B cell (primary cell): ENCODE measurements at regions not wholly inside any gene's neighbourhood (a gene's known extent, or its start where the extent isn't known, plus 50 kb on each side); places are given as distances from the start of the nearest gene placed in this dataset.
"Not testable (repeated sequence)": the region's sequence is repeated elsewhere in the genome, so short reads cannot be mapped to it uniquely, and the experiment has no call there.

ENCODE experiments used
- ATAC-seq: fragments of 200-7000 bp; cut with Tn5 transposase; one replicate; pipeline ENCODE4 v1.10.0; 2021; ENCODE audit warnings: low read depth, mild to moderate bottlenecking, moderate number of reproducible peaks, moderate library complexity
- CTCF ChIA-PET: fragments of 350-600 bp; sonication (Branson Sonifier 250); formaldehyde crosslinking; loops from one replicate; lab custom pipeline; 2021; ENCODE audit warnings: antibody characterized with exemption, inconsistent platforms; lab: Charles Lee
- POLR2A ChIA-PET: fragments of 350-600 bp; sonication (Branson Sonifier 250); formaldehyde crosslinking; loops from one replicate; lab custom pipeline; 2021; ENCODE audit warnings: antibody characterized with exemption; lab: Charles Lee
- DNase-seq: peaks from one replicate; pipeline ENCODE4 v3.0.0; 2013
- H2AFZ ChIP-seq: 2 replicates; pipeline ENCODE4 v1.6.1; 2012; ENCODE audit warnings: mild to moderate bottlenecking, low read depth, low read length; ENCODE audit not compliant: insufficient read depth, poor library complexity, severe bottlenecking
- H3K27ac ChIP-seq, 2 donors: 1 replicate in 1 of 2; 2 replicates in 1 of 2; pipeline ENCODE4 v1.5.1; 2012 to 2013; ENCODE audit warnings: low read length in 2 of 2, mild to moderate bottlenecking in 2 of 2, moderate library complexity in 1 of 2
- H3K27me3 ChIP-seq, 4 experiments: fragments of 200-600 bp in 1 of 4; sonication (generic) in 1 of 4; replicated peaks in 1 of 4; 1 replicate in 2 of 4; 2 replicates in 2 of 4; pipeline versions ENCODE4 v1.6.1 to v1.7.0; 2013 to 2016; ENCODE audit warnings: low read length in 3 of 4, mild to moderate bottlenecking in 2 of 4, mixed read lengths in 1 of 4, moderate library complexity in 1 of 4; ENCODE audit not compliant: insufficient read depth in 4 of 4, control insufficient read depth in 3 of 4; ENCODE audit errors: control extremely low read depth in 1 of 4
- H3K36me3 ChIP-seq, 2 experiments: replicated peaks in 1 of 2; 1 replicate in 1 of 2; 2 replicates in 1 of 2; pipeline versions ENCODE4 v1.6.1 to v1.7.1; 2013; ENCODE audit warnings: low read length in 1 of 2; ENCODE audit not compliant: insufficient read depth in 2 of 2, control insufficient read depth in 1 of 2; ENCODE audit errors: control extremely low read depth in 1 of 2, extremely low read depth in 1 of 2
- H3K4me1 ChIP-seq, 2 donors: fragments of 200-600 bp in 1 of 2; sonication (generic) in 1 of 2; 1 replicate in 1 of 2; 2 replicates in 1 of 2; pipeline versions ENCODE4 v1.5.1 to v1.6.1; 2013 to 2017; ENCODE audit warnings: low read length in 2 of 2; ENCODE audit not compliant: control insufficient read depth in 2 of 2, insufficient read depth in 2 of 2
- H3K4me2 ChIP-seq: replicated peaks from 2 replicates; pipeline ENCODE3; 2012; ENCODE audit warnings: mild to moderate bottlenecking, low read depth, low read length; ENCODE audit not compliant: poor library complexity, severe bottlenecking
- H3K4me3 ChIP-seq, 5 experiments: fragments of 200-600 bp in 1 of 5; sonication (generic) in 1 of 5; 1 replicate in 3 of 5; 2 replicates in 2 of 5; pipeline versions ENCODE4 v1.5.1 to v1.7.0; 2011 to 2016; ENCODE audit warnings: low read length in 4 of 5, mild to moderate bottlenecking in 4 of 5, low read depth in 2 of 5, control low read depth in 1 of 5, moderate library complexity in 1 of 5; ENCODE audit not compliant: insufficient read depth in 1 of 5; ENCODE audit errors: control extremely low read depth in 1 of 5, extremely low read depth in 1 of 5
- H3K79me2 ChIP-seq: fragments of 200-600 bp; sonication (generic); one replicate; pipeline ENCODE4 v1.6.0; 2016; ENCODE audit warnings: low read length; ENCODE audit not compliant: control insufficient read depth, insufficient read depth
- H3K9ac ChIP-seq: fragments of 200-600 bp; sonication (generic); 2 replicates; pipeline ENCODE4 v1.6.1; 2017; ENCODE audit warnings: mild to moderate bottlenecking, low read length, moderate library complexity
- H3K9me3 ChIP-seq, 3 donors: one replicate each; pipeline versions ENCODE4 v1.6.1 to v1.7.1; 2013; ENCODE audit warnings: low read length in 2 of 3; ENCODE audit not compliant: control insufficient read depth in 2 of 3, insufficient read depth in 1 of 3; ENCODE audit errors: control extremely low read depth in 1 of 3
- H4K20me1 ChIP-seq: 2 replicates; pipeline ENCODE4 v1.6.0; 2012; ENCODE audit warnings: mild to moderate bottlenecking, low read length; ENCODE audit not compliant: insufficient read depth, control insufficient read depth, poor library complexity, severe bottlenecking
- H3K27ac Mint-ChIP-seq: one replicate; pipeline ENCODE4 v1.8.0; 2021; ENCODE audit warnings: mixed read lengths
- H3K27me3 Mint-ChIP-seq: one replicate; pipeline ENCODE4 v1.8.0; 2021; ENCODE audit warnings: mixed read lengths
- H3K4me1 Mint-ChIP-seq: one replicate; pipeline ENCODE4 v1.8.0; 2021; ENCODE audit warnings: mixed read lengths
- H3K4me3 Mint-ChIP-seq: one replicate; pipeline ENCODE4 v1.8.0; 2021; ENCODE audit warnings: mixed read lengths
- H3K9me3 Mint-ChIP-seq: one replicate; pipeline ENCODE4 v1.8.0; 2022; ENCODE audit warnings: mixed read lengths; ENCODE audit not compliant: insufficient read depth
- EZH2 ChIP-seq: IDR thresholded peaks from 2 replicates; pipeline ENCODE4 v1.6.1; 2012; ENCODE audit warnings: borderline replicate concordance, low read depth, mild to moderate bottlenecking, moderate library complexity, low read length; ENCODE audit not compliant: insufficient read depth, poor library complexity, severe bottlenecking
- WGBS: methylation state at CpG from one replicate; pipeline ENCODE4 v1.1.5; 2013; ENCODE audit warnings: missing lambda C conversion rate; ENCODE audit not compliant: insufficient coverage; 5-methylcytosine and 5-hydroxymethylcytosine counted together
- intact Hi-C: fragments of 100-400 bp; cut with micrococcal nuclease; formaldehyde crosslinking; loops from one replicate; pipeline ENCODE4 v1.10.0; 2022
- TF ChIP-seq, protein P1 (sequence below): fragments of 200-600 bp; IDR thresholded peaks from one replicate; pipeline ENCODE4 v1.8.0; 2022; ENCODE audit warnings: antibody characterized with exemption, mild to moderate bottlenecking

DNA sequence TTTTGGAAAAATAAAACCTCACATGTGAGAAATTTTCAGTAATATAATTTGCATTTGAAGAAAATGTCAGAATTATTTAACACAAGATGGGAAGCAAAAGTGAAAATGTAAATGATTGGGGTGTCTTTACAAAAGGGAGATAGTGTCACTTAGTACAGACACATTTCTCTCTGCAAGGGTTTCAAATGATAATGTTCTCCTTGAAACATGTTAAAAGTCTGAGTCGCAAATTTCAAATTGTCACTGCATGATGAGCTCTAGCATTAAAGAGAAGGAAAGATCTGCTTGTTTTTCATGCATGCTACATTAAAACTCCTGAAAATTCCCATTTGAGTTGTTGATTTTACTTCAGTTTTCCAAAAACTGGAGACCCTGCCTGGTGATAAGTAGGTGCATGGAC lies 122.0 kb upstream of the LDB2 start:
- Histone ChIP-seq H3K4me3 (no peak overlapping the region), H3K27me3 (no peaks in the 10 kb centered on the region), H3K79me2 (no peaks in the 10 kb centered on the region), H3K4me1 (no peaks in the 10 kb centered on the region), H3K4me2 (no peak overlapping the region), H3K27ac (no peak overlapping the region), H3K36me3 (no peaks in the 10 kb centered on the region), H4K20me1 (no peaks in the 10 kb centered on the region), H3K9ac (no peak overlapping the region), H3K9me3 (no peaks in the 10 kb centered on the region), H2AFZ (no peak overlapping the region)
- Mint-ChIP-seq H3K4me1 (no peaks in the 10 kb centered on the region), H3K9me3 (no peaks in the 10 kb centered on the region), H3K27ac (no peak overlapping the region), H3K27me3 (no peaks in the 10 kb centered on the region), H3K4me3 (no peak overlapping the region)
- POLR2A ChIA-PET: no interaction called here
- no peak for ATAC-seq
- intact Hi-C loops: no loop called here
- TF ChIP-seq, protein P1, sequence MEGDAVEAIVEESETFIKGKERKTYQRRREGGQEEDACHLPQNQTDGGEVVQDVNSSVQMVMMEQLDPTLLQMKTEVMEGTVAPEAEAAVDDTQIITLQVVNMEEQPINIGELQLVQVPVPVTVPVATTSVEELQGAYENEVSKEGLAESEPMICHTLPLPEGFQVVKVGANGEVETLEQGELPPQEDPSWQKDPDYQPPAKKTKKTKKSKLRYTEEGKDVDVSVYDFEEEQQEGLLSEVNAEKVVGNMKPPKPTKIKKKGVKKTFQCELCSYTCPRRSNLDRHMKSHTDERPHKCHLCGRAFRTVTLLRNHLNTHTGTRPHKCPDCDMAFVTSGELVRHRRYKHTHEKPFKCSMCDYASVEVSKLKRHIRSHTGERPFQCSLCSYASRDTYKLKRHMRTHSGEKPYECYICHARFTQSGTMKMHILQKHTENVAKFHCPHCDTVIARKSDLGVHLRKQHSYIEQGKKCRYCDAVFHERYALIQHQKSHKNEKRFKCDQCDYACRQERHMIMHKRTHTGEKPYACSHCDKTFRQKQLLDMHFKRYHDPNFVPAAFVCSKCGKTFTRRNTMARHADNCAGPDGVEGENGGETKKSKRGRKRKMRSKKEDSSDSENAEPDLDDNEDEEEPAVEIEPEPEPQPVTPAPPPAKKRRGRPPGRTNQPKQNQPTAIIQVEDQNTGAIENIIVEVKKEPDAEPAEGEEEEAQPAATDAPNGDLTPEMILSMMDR: no peak
- no peak for TF ChIP-seq EZH2
- DNase-seq: no peak
- no CpG with 5 or more reads among the region's 1 CpG for WGBS
- CTCF ChIA-PET: no interaction called here

DNA sequence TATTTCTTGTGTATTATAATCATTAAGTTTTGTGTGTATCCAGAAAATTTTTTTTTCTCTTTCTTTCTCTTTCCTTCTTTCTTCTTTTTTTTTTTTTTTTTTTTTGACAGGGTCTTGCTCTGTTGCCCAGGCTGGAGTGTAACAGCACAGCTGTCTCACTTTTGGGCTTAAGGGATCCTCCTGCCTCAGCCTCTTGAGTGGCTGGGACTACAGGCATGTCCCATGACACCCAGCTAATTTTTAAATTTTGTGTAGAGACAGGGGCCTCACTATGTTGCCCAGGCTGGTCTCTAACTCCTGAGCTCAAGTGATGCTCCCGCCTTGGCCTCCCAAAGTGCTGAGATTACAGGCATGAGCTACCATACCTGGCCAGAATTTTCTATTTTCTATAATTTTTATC lies 120.2 kb upstream of the LDB2 start:
- H3K27ac ChIP-seq, H4K20me1 ChIP-seq, H3K4me1 Mint-ChIP-seq, H3K9ac ChIP-seq, intact Hi-C loops, H3K27me3 Mint-ChIP-seq, H3K27ac Mint-ChIP-seq, POLR2A ChIA-PET, H3K79me2 ChIP-seq, H3K9me3 Mint-ChIP-seq, H3K4me1 ChIP-seq, H3K27me3 ChIP-seq, H3K9me3 ChIP-seq, ATAC-seq, CTCF ChIA-PET, H3K36me3 ChIP-seq, DNase-seq, H3K4me2 ChIP-seq, H3K4me3 Mint-ChIP-seq, H3K4me3 ChIP-seq, H2AFZ ChIP-seq: not testable (repeated sequence)
- no CpG with 5 or more reads among the region's 1 CpG for WGBS
